HCT116 (cell line): ENCODE measurements at regions not wholly inside any gene's neighbourhood (a gene's known extent, or its start where the extent isn't known, plus 50 kb on each side); places are given as distances from the start of the nearest gene placed in this dataset.
"Not testable (repeated sequence)": the region's sequence is repeated elsewhere in the genome, so short reads cannot be mapped to it uniquely, and the experiment has no call there.

Source experiments
- ATAC-seq: fragments of 200-7000 bp; cut with Tn5 transposase; 2 replicates; pipeline ENCODE4 v1.9.1; 2020; ENCODE audit warnings: mild to moderate bottlenecking, moderate library complexity
- BruUV-seq: library from RNA; stranded (reverse); fragments of 400-500 nt; replicated peaks from 2 replicates; lab custom pipeline; 2021; lab: Mats Ljungman, UMichigan
- CTCF ChIA-PET: fragments of 300-600 bp; sonication (Branson Sonifier 250); formaldehyde crosslinking; loops from one replicate; lab custom pipeline; 2021; ENCODE audit warnings: antibody characterized with exemption; lab: Charles Lee
- POLR2A ChIA-PET: fragments of 300-600, 350-600 bp; sonication (Branson Sonifier 250); formaldehyde crosslinking; loops from one replicate; lab custom pipeline; 2021; ENCODE audit warnings: antibody characterized with exemption; lab: Charles Lee
- RAD21 ChIA-PET, 2 experiments: fragments of 300-600 bp; sonication (Branson Sonifier 250); formaldehyde crosslinking; loops; one replicate each; lab custom pipeline; 2023; ENCODE audit warnings: low total read pairs in 2 of 2; ENCODE audit not compliant: uncharacterized antibody in 2 of 2, unreplicated experiment in 2 of 2, low non-redundant PET in 1 of 2; lab: Charles Lee
- DNase-seq: peaks from one replicate; pipeline ENCODE4 v3.0.0-alpha.2; 2010; ENCODE audit warnings: low read depth, low spot score
- H2AFZ ChIP-seq: fragments of 200-600 bp; shearing (Covaris generic), sonication (generic); 2 replicates; pipeline ENCODE4 v1.6.1; 2017; ENCODE audit warnings: low read depth, mixed run types, mixed read lengths, antibody characterized with exemption, low read length; ENCODE audit not compliant: poor library complexity, severe bottlenecking
- H3K27ac ChIP-seq: 2 replicates; pipeline ENCODE4 v1.5.1; 2012; ENCODE audit warnings: low read depth, low read length
- H3K27me3 ChIP-seq: fragments of 200-600 bp; sonication (generic); 2 replicates; pipeline ENCODE4 v1.6.1; 2016; ENCODE audit warnings: mixed run types, low read length, mixed read lengths; ENCODE audit not compliant: insufficient read depth
- H3K36me3 ChIP-seq, 2 experiments: fragments of 200-500 bp in 1 of 2; fragments of 200-600 bp in 1 of 2; sonication (Bioruptor generic) in 1 of 2; sonication (generic) in 1 of 2; 2 replicates each; pipeline versions ENCODE4 v1.5.1 to v1.6.1; 2014 to 2016; ENCODE audit warnings: low read length in 2 of 2, inconsistent platforms in 1 of 2, mixed read lengths in 1 of 2, mixed run types in 1 of 2; ENCODE audit not compliant: insufficient read depth in 2 of 2, control insufficient read depth in 1 of 2
- H3K4me1 ChIP-seq, 2 experiments: fragments of 200-600 bp in 1 of 2; sonication (generic) in 1 of 2; 2 replicates each; pipeline versions ENCODE4 v1.5.1 to v1.6.1; 2012 to 2017; ENCODE audit warnings: low read length in 2 of 2, inconsistent platforms in 1 of 2, mild to moderate bottlenecking in 1 of 2, mixed read lengths in 1 of 2, mixed run types in 1 of 2, moderate library complexity in 1 of 2; ENCODE audit not compliant: insufficient read depth in 2 of 2, control insufficient read depth in 1 of 2
- H3K4me2 ChIP-seq: fragments of 200-600 bp; sonication (generic); 2 replicates; pipeline ENCODE4 v1.6.1; 2017; ENCODE audit warnings: mixed run types, low read length, mixed read lengths
- H3K4me3 ChIP-seq, 2 experiments: fragments of 200-600 bp in 1 of 2; sonication (generic) in 1 of 2; replicated peaks in 1 of 2; 2 replicates each; pipeline ENCODE4 v1.5.1; 2011 to 2016; ENCODE audit warnings: low read length in 2 of 2, control low read depth in 1 of 2, low read depth in 1 of 2, mild to moderate bottlenecking in 1 of 2, mixed read lengths in 1 of 2, mixed run types in 1 of 2
- H3K79me2 ChIP-seq: fragments of 200-600 bp; sonication (generic); 2 replicates; pipeline ENCODE4 v1.6.1; 2017; ENCODE audit warnings: mild to moderate bottlenecking, mixed run types, low read length, moderate library complexity, mixed read lengths; ENCODE audit not compliant: insufficient read depth
- H3K9ac ChIP-seq: fragments of 200-600 bp; sonication (generic); 2 replicates; pipeline ENCODE4 v1.6.1; 2016; ENCODE audit warnings: low read length, mixed read lengths
- H3K9me2 ChIP-seq: fragments of 200-600 bp; sonication (generic), shearing (Covaris generic); 2 replicates; pipeline ENCODE4 v1.6.1; 2017; ENCODE audit warnings: mixed run types, mild to moderate bottlenecking, moderate library complexity; ENCODE audit not compliant: insufficient read depth
- H3K9me3 ChIP-seq, 2 experiments: fragments of 200-500 bp in 1 of 2; fragments of 200-600 bp in 1 of 2; sonication (Bioruptor generic) in 1 of 2; sonication (generic) in 1 of 2; 2 replicates each; pipeline ENCODE4 v1.6.1; 2014 to 2017; ENCODE audit warnings: low read length in 2 of 2, mixed read lengths in 2 of 2, inconsistent platforms in 1 of 2, low read depth in 1 of 2, mild to moderate bottlenecking in 1 of 2, mixed run types in 1 of 2, moderate library complexity in 1 of 2; ENCODE audit not compliant: control insufficient read depth in 1 of 2, insufficient read depth in 1 of 2
- H4K20me1 ChIP-seq: fragments of 200-600 bp; sonication (generic), shearing (Covaris generic); 2 replicates; pipeline ENCODE4 v1.6.1; 2017; ENCODE audit warnings: mixed run types, mild to moderate bottlenecking, moderate library complexity; ENCODE audit not compliant: insufficient read depth
- CEBPB ChIP-seq: IDR thresholded peaks from 2 replicates; pipeline ENCODE4 v1.6.1; 2012; ENCODE audit warnings: low read depth
- JUND ChIP-seq: IDR thresholded peaks from 2 replicates; pipeline ENCODE4 v1.6.1; 2012
- POLR2AphosphoS5 ChIP-seq: IDR thresholded peaks from 2 replicates; pipeline ENCODE4 v1.6.1; 2011; ENCODE audit warnings: mild to moderate bottlenecking, low read depth, low read length, moderate library complexity
- SIN3A ChIP-seq: IDR thresholded peaks from 2 replicates; pipeline ENCODE4 v1.6.1; 2012; ENCODE audit warnings: low read depth
- SRF ChIP-seq: IDR thresholded peaks from 2 replicates; pipeline ENCODE4 v1.6.1; 2012; ENCODE audit warnings: low read depth
- YY1 ChIP-seq: IDR thresholded peaks from 2 replicates; pipeline ENCODE4 v1.6.1; 2011; ENCODE audit warnings: low read length, low read depth, moderate library complexity, mild to moderate bottlenecking; ENCODE audit not compliant: insufficient replicate concordance; ENCODE audit errors: extremely low read depth
- intact Hi-C: fragments of 100-400 bp; cut with micrococcal nuclease; formaldehyde crosslinking; loops from 2 replicates; pipeline ENCODE4 v1.10.0; 2022

DNA sequence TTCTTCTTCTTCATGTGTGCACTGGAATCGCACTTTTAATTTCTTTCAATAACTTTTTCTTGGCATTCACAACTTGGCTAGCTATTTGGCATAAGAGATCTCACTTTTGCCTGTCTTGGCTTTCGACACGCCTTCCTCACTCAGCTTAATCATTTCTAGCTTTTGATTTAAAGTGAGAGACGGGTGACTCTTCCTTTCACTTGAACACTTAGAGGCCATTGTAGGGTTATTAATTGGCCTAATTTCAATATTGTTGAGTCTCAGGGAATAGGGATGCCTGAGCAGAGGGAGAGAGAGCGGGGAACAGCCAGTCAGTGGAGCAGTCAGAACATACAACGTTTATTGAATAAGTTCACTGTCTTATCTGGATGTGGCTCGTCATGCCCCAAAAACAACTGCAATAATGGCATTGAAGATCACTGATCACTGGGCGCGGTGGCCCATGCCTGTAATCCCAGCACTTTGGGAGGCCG, 200.3 kb downstream of the SEC14L1 start:
- ChIA-PET POLR2A (no interaction called here), RAD21 (no interaction called here), CTCF (interaction anchor here (1.0 kb wide), 1 partner anchor 10 kb away, joined by 3 read pairs; no protein-coding TSS in a partner anchor)
- peaks cover 9% of the 10 kb centered on the region in 2 experiments; a peak in 3 of 4 replicates for H3K9me3 ChIP-seq
- peaks cover 90% of the 10 kb centered on the region for H3K79me2 ChIP-seq
- BruUV-seq = no TSS peak
- no peak overlapping the region for H2AFZ ChIP-seq
- intact Hi-C loops = no loop called here
- peaks cover 9% of the 10 kb centered on the region; the same call in 1 of the 2 replicates for H4K20me1 ChIP-seq
- ATAC-seq (no peak), DNase-seq (no peak)
- H3K9ac ChIP-seq = no peak overlapping the region
- peaks cover 0 to 16% of the 10 kb centered on the region in 2 experiments; a peak in 1 of 4 replicates for H3K36me3 ChIP-seq
- no peak overlapping the region for H3K4me3 ChIP-seq
- no peaks in the 10 kb centered on the region for H3K27me3 ChIP-seq
- H3K27ac ChIP-seq = no peak overlapping the region
- peaks cover 0 to 5% of the 10 kb centered on the region in 2 experiments; a peak in 3 of 4 replicates for H3K4me1 ChIP-seq
- TF ChIP-seq POLR2AphosphoS5 (no peak), YY1 (no peak), SIN3A (no peak), CEBPB (no peak), SRF (no peak)
- H3K4me2 ChIP-seq = no peak overlapping the region
- no peaks in the 10 kb centered on the region for H3K9me2 ChIP-seq

DNA sequence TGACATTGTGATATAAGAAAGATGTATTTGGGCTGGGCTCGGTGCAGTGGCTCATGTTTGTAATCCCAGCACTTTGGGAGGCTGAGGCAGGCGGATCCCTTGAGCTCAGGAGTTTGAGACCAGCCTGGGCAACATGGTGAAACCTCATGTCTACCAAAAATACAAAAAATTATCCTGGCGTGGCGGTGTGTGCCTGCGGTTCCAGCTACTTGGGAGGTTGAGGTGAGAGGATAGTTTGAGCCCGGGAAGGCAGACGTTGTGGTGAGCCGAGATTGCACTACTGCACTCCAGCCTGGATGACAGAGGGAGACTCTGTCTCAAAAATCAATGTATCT, 201.9 kb downstream of the SEC14L1 start:
- H3K9me2 ChIP-seq, BruUV-seq, H3K4me2 ChIP-seq, H3K9ac ChIP-seq, H3K4me1 ChIP-seq, H3K4me3 ChIP-seq, H3K27me3 ChIP-seq, intact Hi-C loops, H2AFZ ChIP-seq: not testable (repeated sequence)
- peaks cover 13% of the 10 kb centered on the region; the same call in 1 of the 2 replicates for H4K20me1 ChIP-seq
- 0 out of 2 replicates have a peak, but pooled peaks have one; percentile 14 for TF ChIP-seq JUND
- TF ChIP-seq, all 23 proteins: peak for 1; not testable (repeated sequence) for 22
- ATAC-seq, H3K27ac ChIP-seq, H3K36me3 ChIP-seq, RAD21 ChIA-PET, POLR2A ChIA-PET, DNase-seq, CTCF ChIA-PET, H3K9me3 ChIP-seq: not testable (repeated sequence)
- peaks cover 88% of the 10 kb centered on the region for H3K79me2 ChIP-seq
